ENCODE measurements at regions not wholly inside any gene's neighbourhood (a gene's known extent, or its start where the extent isn't known, plus 50 kb on each side); places are given as distances from the start of the nearest gene placed in this dataset.

DNA sequence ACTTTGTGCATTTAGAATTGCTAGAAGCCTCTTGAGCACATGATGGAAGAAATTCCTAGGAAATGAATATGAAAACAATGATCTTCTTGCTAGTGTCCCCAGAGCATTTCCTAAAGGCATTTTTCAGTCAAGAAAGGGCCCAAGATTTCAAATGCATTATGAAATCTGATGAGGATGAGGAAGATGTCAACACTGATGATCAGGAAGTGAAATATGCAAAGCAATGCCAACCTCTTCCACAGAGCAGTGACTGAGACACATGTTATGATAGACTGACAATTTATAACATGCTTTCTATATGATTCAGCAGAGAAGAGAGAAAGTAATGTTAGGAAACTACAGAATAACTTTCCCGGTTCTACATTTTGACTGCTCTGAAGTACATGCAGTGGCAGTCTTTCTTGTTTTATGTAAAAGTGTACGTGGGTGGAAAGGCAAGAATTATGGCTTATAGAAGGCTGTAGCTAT, 859.1 kb upstream of the GOT2 start:
- Histone ChIP-seq H3K9me3 (ENCODE audit: insufficient read depth, low read depth) (no peaks in the 10 kb centered on the region), H2AFZ (no peak overlapping the region), H4K20me1 (ENCODE audit: insufficient read depth) (no peaks in the 10 kb centered on the region), H3K9me2 (ENCODE audit: insufficient read depth) (no peaks in the 10 kb centered on the region), H3K27me3 (ENCODE audit: insufficient read depth, low read depth) (no peaks in the 10 kb centered on the region), H3F3A (ENCODE audit: insufficient read depth, low read depth) (no peaks in the 10 kb centered on the region), H3K79me2 (ENCODE audit: low read depth) (no peaks in the 10 kb centered on the region), H3K27ac (no peak overlapping the region), H3K36me3 (ENCODE audit: low read depth) (no peaks in the 10 kb centered on the region), H3K4me3 (no peak overlapping the region), H3K4me2 (no peak overlapping the region), H3K4me1 (replicated peaks; ENCODE audit: insufficient read depth) (no peaks in the 10 kb centered on the region)
- no TSS peak for BruUV-seq (replicated peaks)
- TF ChIP-seq CTCF (conservative IDR thresholded peaks at IDR 0.05) (no peak), EZH2 (IDR thresholded peaks at IDR 0.05; ENCODE audit: low read depth) (no peak)
- POLR2A ChIA-PET (ENCODE audit: unreplicated experiment): no interaction called here
- no peak for DNase-seq
- CTCF ChIA-PET: no interaction called here
- intact Hi-C loops (cut with micrococcal nuclease; ENCODE audit: unreplicated experiment): no loop called here

DNA sequence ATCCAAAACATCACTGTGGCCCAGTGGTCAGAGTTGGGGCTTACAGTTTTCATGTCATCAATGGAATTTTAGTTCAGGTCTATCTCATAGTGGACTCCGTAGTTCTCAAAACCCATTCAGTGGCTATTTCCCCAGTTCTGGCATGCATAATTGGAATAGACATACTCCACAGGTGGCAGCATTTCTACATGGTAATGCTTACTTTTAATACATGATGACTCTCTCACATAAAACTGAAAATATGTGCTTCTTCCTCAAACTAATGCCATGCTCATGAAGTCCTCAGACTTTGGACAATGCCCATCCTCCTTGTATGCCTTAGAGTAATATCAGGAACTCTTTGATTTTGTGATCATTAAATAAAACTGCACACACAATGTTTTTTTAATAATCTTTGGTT, 857.4 kb upstream of the GOT2 start:
- H3K4me3 ChIP-seq: no peak overlapping the region
- no peaks in the 10 kb centered on the region for H3K4me1 ChIP-seq (replicated peaks; ENCODE audit: insufficient read depth)
- POLR2A ChIA-PET (ENCODE audit: unreplicated experiment): no interaction called here
- no TSS peak for BruUV-seq (replicated peaks)
- no peaks in the 10 kb centered on the region for H3F3A ChIP-seq (ENCODE audit: insufficient read depth, low read depth)
- no peaks in the 10 kb centered on the region for H3K9me2 ChIP-seq (ENCODE audit: insufficient read depth)
- no peak overlapping the region for H3K4me2 ChIP-seq
- DNase-seq: no peak
- H4K20me1 ChIP-seq (ENCODE audit: insufficient read depth): no peaks in the 10 kb centered on the region
- H3K79me2 ChIP-seq (ENCODE audit: low read depth): no peaks in the 10 kb centered on the region
- H2AFZ ChIP-seq: no peak overlapping the region
- TF ChIP-seq CTCF (conservative IDR thresholded peaks at IDR 0.05) (no peak), EZH2 (IDR thresholded peaks at IDR 0.05; ENCODE audit: low read depth) (no peak)
- H3K9me3 ChIP-seq (ENCODE audit: insufficient read depth, low read depth): no peaks in the 10 kb centered on the region
- H3K36me3 ChIP-seq (ENCODE audit: low read depth): no peaks in the 10 kb centered on the region
- intact Hi-C loops (cut with micrococcal nuclease; ENCODE audit: unreplicated experiment): no loop called here
- no peak overlapping the region for H3K27ac ChIP-seq
- H3K27me3 ChIP-seq (ENCODE audit: insufficient read depth, low read depth): no peaks in the 10 kb centered on the region
- CTCF ChIA-PET: no interaction called here

GRCh38 chr16:59590845-59591244, 856.7 kb upstream of the GOT2 start:
- Histone ChIP-seq H2AFZ (no peak overlapping the region), H3K4me3 (no peak overlapping the region), H3K79me2 (ENCODE audit: low read depth) (no peaks in the 10 kb centered on the region), H4K20me1 (ENCODE audit: insufficient read depth) (no peaks in the 10 kb centered on the region), H3F3A (ENCODE audit: insufficient read depth, low read depth) (no peaks in the 10 kb centered on the region), H3K9me2 (ENCODE audit: insufficient read depth) (no peaks in the 10 kb centered on the region), H3K9me3 (ENCODE audit: insufficient read depth, low read depth) (no peaks in the 10 kb centered on the region), H3K4me1 (replicated peaks; ENCODE audit: insufficient read depth) (no peaks in the 10 kb centered on the region), H3K27ac (no peak overlapping the region), H3K36me3 (ENCODE audit: low read depth) (no peaks in the 10 kb centered on the region), H3K4me2 (no peak overlapping the region), H3K27me3 (ENCODE audit: insufficient read depth, low read depth) (no peaks in the 10 kb centered on the region)
- no TSS peak for BruUV-seq (replicated peaks)
- no peak for DNase-seq
- POLR2A ChIA-PET (ENCODE audit: unreplicated experiment): no interaction called here
- CTCF ChIA-PET: no interaction called here
- intact Hi-C loops (cut with micrococcal nuclease; ENCODE audit: unreplicated experiment): no loop called here
- TF ChIP-seq CTCF (conservative IDR thresholded peaks at IDR 0.05): no peak

All from PC-9 (cell line).